CD4-positive, alpha-beta T cell treated with Interleukin-17A for 4 hours (primary cell): ENCODE measurements at regions not wholly inside any gene's neighbourhood (a gene's known extent, or its start where the extent isn't known, plus 50 kb on each side); places are given as distances from the start of the nearest gene placed in this dataset.
A peak's percentile ranks its signal among the peaks of the same experiment; 100 is the strongest.

ENCODE experiments used
- DNase-seq: peaks from one replicate; pipeline ENCODE4 v3.0.0-alpha.2; 2020; ENCODE audit warnings: mixed read lengths

DNA sequence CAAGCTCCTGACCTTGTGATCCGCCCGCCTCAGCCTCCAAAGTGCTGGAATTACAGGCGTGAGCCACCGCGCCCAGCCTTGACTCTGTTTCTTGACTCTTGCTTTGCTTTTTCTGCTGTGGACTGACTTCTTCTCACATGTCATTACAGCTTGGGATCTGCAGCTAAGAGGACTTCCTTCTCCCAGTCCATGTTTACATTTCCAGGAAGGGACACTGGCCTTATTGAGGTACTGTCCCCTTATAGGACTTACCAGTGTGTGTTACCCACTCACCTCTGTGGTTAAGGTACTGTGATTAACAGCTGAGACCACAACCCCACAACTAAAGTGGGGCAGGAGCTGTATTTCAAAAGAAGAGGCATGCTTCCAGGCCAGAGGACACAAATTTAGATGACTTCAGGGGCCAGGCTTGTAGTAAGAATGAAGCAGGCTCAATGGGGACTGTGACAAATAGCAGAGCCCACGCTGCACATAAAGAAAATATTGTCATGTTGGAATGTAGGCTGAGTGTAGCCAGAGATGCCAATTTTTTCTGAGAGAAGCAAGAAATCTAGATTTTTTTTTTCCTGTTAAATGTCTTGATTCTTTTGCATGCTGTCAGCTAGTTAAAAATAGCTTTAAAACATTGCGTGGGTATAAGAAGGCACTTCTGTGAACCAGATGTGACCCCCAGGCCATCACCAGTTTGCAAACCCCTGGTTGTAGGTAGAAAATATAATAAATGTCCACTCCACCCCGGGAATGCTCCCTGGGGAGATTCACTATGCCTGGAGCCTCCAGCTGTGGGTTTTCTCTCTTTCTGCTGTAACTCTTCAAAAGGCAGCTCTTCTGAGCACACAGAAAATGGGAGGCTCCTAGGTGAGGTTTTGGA is 75.0 kb downstream of the PTPDC1 start:
- no peak for DNase-seq

DNA sequence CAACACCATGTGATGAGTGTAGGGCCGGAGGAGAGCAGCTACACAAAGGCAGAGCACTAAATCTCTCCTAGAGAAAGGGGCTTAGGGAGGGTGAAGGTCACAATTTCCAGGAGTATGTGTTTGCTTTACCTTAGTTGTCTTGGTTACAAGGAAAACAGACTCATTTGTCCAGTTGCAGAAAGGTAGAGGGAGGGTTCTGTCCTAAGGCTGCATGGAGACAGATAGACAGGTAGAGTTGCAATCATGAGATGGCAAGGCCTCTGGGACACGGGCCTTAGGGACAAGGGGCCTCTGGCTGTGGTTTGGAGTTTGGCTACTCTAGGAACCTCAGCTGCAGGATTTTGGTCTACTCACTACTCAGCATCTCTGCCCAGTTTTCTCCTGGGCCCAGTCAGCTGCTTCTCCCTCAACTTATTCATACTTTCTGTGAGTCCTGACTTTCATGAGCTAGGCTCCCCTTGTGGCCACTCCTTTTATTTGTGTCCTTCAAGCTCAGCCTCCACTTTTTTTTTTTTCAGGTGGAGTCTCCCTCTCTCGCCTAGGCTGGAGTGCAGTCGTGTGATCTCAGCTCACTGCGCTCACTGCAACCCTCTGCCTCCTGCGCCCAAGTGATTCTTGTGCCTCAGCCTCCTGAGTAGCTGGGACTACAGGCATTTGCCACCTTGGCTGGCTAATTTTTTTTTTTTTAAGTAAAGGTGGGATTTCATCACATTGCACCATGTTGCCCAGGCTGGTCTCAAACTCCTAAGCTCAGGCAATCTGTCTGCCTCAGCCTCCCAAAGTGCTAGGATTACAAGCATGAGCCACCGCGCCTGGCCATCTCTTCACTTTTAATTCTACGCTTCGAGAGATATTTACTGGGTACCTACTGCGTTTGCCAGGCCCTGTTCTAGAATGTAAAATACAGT is 76.6 kb downstream of the PTPDC1 start:
- no peak for DNase-seq

DNA sequence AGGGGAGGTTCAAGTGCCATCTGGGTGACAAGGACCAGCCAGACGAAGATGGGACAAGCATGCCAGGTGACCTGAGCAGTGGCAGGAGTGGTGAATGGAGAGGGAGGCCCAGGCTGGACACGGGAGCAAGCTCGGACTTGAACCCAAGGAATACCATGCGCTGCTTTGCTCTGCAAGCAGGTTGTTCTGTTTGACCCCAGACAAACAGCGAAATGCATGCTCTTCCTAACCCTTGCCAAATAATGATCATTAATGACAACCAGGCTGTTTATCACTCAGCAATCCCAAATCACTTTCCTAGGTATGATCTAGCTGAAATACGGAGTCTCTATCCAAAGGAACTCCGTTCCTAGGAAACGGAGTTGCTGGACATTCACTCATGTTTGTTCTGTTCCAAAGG is 77.4 kb downstream of the PTPDC1 start:
- no peak for DNase-seq

DNA sequence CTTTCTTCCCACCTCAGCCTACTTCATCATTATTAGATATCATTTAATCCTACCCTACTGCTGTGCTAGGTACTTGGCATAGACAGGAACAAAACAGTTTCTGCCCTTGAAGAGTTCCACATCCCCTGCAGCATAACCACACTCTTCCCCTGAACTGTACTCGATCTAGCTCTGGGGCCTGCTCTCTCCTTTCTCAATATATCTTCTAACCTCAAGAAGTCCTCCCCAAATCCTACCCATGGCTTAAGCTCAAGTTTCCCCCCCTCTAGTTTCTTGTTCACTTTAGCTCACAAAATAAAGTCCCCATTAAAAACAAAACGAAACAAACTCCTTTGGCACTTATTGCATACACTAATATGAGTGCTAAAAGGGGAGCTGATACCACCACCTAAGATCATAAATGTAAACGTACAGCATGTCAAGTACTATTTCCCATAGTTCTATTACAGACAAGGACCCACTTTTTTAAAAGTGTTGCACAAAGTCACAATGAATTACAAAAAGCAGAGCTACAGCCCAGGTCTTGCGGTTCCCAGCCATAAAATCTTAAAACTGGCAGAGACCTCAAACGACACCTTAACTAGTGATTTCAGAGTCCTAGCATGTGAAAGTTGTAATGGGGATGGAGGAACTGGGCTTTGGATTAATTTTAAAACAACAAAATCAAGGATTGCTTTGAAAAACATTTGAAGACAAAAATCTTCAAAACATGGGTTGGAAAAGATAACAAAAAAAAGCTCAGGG is 80.7 kb downstream of the PTPDC1 start:
- DNase-seq: no peak

DNA sequence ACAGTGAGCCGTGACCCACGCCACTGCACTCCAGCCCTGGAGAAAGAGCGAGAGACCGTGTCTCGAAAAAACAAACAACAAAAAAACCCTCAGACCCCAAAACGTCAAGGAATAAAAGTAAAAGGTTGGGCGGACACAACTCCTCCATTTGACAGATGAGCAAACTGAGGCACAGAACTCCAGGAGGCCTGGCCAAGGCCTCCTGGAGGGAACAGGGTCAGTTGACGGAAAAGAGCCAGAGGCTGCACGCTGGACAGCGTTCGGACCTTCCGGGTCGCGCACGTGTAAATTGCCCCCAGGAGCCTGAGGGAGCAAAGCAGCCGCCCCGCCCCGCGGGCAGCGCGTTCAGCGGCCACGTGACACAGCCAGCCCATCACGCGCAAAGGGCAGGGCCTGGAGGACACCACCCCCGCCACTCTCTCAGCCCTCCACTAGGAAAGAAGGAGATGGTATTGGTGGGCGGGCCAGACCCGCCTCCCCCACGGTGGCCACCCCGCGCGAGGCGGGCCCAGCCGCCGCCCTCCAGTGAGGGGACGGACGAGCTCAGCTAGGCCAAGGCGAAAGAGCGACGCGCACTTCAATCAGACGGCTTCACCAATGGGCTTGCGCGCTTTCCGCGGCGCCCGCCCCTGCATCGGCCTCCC is 81.5 kb downstream of the PTPDC1 start:
- DNase-seq: peak; percentile 97

DNA sequence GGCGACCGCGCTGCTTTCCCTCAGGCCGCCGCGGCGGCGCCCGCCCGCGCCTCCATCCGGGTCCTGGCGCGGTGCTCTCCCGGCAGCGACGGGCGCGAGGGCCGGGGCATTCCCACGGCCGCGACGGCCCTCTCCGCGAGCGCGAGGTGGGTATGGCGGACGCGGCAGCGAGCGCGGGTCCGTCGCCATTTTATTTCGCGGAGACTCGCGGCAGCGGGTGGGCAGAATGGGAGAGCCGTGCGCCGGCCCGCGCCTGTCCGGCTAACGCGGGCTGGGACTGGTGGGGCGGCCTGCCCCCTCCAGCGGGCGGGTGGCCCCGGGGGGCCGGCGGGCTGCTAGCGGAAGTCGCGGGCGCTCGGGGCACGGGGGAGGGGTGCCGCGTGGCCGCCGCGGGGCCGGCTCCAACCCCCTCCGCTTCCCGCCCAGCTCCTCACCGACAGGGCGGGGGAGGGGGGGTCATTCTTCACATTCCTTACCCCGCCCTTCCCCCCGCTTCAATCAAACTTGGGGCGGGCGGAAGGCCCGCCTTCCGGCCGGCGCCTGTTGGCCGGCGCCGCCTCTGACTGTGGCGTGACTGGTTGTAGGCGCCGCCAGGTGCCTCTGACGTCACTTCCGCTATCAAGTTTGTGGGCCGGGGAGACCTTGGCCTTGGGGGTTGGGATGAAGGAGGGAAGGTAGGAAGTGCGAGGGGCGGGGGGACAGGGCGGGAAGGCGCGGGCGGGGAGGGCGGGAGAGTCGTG is 82.1 kb downstream of the PTPDC1 start:
- peak; percentile 95 for DNase-seq

DNA sequence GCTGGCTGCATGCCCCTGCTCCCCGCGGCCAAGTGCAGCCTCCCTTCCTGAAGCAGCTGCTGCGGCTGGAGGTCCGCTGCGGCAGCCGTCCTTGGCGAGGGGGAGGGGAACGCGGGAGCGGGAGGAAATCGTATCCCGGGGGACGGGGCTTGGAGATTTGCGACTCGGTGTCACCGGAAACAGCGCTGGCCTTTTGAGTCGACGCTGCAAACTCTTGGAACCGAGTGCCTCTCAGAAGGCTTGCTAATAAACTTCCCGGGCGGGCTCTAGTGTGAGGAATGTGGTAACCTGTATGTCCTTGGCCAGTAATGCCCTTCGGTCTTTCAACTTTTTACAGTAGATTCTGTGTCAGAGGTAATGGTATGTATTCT is 82.7 kb downstream of the PTPDC1 start:
- no peak for DNase-seq

DNA sequence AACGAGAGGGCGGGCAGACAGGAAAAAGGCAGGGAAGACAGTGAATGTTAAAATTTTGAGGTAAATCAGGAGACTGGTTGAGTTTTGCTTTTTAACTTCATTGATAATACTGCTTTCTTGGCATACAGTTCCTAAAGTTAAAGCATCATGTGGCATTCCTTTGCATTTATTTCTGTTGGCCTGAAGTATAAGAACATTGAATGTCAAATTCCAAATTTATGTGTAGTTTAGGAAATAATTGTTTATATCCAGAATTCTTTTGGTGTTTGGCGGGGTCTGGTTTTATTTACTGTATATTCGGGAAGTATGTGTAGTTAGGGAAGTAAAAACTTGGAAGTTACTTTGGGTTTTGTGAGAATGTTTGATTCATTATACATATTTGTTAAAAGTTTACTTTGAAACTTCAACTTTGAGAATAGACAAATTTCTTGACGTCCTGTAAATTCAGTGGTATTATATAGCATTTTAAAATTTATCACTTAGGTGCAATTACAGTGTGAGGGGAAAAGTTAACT is 83.2 kb downstream of the PTPDC1 start:
- no peak for DNase-seq

DNA sequence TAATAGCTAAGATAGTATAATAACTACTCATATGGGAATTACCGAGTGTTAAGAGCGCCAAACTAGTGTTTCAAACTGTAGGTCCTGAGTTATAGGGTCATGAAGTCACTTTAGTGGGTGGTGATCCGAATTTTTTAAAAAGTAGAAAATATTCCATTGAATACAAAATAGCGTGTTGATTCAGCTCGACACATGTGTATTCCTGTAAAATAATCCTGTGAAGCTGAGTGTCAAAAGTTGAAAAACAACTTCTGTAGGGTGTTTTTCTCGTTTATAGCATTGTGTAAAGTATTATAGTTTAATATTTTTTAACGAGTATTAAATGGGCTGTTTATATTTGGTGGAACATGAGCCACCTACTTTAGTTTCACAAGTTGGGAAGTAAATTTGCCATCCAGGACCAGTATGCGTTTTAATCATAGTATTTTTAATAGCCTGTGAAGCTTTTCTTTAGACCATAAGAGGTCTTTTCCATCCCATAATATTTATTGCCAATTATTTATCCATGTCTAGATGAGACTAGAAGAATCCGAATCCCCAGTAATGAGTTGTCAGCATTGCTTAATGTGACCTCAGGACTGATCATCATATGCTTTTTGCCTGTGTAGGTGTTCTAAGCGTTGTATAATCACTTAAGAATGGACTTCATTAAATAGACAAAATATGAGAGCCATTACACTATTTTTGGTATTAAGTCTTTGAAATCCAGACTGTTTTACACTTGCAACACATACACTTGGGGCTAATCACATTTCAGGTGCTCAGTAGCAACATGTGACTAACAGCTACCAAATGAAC is 84.1 kb downstream of the PTPDC1 start:
- no peak for DNase-seq

DNA sequence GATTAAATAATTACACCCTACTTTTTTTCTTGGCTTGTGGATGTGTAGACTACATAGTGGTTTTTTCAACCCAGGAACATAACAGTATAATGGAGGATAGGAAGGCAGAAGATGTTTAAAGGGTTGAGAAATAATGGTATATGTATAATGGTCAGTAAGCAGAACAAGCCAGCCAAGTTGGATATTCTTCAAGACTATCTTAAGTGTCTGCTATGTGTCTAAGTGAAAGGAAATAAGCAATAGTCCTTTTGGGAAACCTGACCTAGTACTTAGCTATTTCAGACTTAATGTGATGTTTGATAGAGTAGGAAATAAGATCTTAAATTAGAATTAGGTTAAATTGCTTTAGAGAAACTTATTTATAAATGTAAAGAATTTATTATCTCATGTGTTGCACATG is 85.7 kb downstream of the PTPDC1 start:
- DNase-seq: no peak

DNA sequence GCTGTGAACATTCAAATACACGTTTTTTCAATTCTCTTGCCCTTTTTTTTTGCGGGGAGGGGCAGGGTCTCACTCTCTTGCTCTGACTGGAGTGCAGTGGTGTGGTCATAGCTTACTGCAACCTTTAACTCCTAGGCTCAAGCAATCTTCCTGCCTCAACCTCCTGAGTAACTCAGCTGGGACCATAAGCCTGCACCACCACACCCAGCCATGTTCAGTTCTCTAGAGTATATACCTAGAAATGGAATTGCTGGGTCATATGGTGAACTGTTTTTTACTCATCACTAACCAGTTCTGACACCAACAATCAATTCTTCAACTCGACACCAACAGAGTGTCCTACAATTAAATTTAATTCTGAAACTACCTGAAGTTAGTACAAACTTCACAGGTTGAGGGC is 85.5 kb upstream of the ZNF169 start:
- DNase-seq: no peak

DNA sequence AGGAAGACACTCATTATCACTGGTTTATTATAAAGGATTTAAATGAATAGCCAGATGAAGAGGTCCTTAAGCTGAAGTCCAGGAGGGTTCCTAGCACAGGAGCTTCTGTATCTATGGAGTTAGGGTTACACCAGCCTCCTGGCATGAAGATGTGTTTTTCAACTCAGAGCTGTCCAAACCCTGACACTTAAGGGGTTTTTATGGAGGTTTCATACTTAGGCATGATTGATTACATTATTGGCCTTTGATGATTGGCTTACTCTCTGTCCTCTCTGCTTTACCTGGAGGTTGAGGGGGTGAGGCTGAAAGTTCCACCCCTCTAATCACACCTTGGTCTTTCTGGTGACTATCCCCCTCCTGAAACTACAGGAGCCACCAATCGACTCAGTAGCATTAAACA is 84.9 kb upstream of the ZNF169 start:
- no peak for DNase-seq

DNA sequence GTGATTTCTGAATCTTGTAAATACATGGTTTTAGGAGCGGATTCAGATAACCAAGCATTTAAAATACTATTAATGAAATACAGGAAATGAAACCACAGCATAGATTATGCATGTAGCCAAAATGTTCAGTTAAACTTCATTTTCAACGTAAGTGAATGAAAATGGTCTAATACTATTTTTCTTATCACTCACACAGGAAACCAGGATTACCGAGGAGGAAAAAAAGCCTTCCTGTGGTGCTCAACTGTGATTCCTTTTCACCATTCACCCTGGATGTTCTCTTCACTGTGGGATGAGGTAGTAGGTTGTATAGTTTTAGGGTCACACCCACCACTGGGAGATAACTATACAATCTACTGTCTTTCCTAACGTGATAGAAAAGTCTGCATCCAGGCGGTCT is 83.4 kb upstream of the ZNF169 start:
- no peak for DNase-seq

DNA sequence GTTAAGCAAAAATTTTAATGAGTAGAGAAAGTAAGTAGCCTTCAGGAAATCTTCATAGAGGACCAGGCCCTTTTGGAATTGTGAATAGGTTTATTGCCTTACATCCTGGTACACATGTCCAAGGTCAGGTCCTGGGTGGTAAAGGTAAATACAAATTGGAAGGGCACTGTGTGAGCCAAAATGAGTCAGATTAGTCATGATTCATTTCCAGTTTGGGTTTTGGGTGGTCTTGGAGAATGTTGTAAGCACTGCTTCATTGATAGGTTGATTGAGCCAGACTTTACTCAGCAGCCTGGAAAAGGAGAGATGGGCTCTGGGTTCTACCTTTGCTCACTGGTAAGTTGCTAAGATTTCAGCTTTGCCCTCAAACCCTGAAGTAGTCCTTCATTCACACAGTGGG is 82.5 kb upstream of the ZNF169 start:
- DNase-seq: no peak

DNA sequence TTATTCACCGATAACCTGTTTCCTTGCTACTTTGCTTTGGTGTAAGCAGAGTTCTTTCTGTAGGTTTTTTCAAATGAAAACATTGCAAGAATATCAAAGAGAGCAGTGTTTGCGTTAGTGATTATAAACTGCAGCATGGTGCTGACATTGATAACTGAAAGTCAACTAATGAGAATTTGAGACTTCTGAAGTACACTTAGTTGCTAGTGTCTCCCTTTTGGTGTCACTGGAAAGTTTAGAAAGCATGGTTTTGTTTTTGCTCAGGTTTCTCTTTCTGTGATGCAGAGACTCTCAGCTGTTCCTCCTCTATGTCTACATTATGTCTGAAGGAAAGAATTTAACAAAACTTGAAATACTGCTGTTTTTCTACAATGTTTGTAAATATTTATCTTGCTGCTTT is 80.2 kb upstream of the ZNF169 start:
- no peak for DNase-seq

DNA sequence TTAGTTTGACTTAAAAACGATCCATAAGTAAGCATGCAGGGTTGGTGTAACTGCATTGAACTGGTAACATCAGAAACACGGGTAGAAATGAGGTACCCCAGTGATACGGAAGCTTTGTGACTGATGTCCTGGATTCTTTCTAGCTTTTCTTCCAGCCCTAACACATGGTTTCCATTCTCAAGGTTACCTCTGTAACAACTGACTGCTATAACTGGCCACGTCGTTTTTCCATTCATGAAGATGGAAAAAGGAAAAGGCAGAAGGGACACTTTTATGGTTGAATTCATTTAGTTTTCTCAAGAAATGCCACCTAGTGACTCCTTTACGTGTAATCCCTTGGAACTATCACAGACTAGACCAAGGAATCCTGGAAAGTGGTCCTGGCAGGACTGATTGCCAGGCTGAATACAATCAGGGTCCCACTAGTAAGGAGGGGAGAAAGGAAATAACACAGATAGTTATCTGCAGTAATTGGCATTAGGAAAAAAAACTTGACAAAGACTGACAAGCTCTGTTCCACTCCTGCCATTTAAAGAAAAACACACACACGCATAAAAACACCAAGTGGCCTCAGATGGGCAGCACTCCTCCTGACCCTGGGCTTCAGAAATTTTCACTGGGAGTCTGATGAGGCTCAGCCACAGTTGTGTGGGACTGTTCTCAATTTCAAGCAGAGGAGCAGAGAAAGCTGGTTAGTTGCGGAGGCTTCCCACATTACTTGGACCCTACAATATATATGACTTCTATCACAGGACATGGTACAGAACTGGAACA is 77.5 kb upstream of the ZNF169 start:
- no peak for DNase-seq

DNA sequence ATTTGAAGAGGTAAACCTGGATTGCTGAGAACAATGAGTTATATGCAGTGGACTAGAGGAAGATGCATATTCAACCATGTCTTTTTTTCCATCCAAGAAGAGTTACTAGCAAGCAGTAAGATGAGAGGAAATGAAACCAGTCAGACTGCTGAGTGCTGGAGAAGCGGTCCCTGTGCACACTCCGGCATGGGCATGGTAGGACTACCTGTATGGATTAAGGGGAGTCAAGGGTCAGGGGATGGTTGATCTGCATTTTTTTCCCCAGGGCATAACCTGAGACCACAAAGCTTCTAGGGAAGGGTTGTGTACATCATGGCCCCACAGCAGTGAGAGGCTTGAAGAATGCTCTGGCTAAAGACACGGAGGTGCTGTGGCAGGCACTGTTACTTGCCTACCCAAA is 76.6 kb upstream of the ZNF169 start:
- DNase-seq: no peak

DNA sequence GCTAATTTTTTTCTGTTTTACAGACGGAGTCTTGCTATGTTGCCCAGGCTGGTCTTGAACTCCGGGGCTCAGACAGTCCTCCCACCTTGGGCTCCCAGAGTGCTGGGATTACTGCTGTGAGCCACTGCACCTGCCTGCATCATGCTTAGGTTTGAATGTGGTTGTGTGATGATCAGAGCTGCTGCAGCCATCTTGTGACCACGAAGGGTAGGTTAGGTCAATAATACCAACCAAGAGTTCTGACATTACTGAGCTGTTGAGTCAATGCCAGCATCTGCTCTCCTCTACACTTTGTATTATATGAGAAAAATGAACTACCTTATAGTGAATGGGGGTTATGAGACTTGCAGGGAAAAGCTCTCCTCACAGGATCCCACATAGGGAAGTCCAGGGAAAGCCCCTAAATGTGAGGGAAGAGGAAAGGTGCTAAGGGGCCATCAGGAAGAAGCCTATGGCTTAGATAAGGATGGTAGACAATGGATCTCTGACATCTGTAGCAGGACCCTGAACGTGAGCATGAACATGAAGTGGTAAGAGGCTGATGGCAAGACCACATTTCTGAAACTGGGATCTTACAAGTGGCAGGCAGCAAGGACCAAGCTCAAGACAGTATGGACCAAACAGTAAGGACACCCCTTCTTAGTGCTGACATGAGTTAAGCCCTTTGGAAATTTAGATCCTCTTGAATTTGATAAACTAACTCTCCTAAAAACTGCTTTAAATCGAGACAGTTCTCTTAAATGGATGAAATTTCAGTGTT is 75.7 kb upstream of the ZNF169 start:
- no peak for DNase-seq

DNA sequence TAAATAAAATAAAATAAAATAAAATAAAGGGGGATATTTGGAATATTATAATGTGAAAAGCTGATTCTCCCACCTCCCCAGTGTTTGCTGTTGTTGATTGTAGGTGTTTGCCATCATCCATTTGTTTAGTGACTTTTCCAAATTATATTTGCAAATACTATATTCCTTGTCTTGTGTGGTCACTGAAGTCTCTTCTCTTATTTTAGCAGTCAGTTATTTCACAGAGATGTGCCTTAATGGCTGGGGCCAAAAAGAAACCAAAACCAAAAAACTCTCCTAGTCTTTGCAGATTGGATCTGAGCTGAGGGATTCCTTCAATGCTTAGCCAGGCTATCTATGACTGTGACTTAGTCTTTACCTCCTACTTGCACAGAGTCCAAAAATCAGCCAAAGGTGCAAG is 70.9 kb upstream of the ZNF169 start:
- no peak for DNase-seq
